ENCODE measurements at regions not wholly inside any gene's neighbourhood (a gene's known extent, or its start where the extent isn't known, plus 50 kb on each side); places are given as distances from the start of the nearest gene placed in this dataset.

DNA sequence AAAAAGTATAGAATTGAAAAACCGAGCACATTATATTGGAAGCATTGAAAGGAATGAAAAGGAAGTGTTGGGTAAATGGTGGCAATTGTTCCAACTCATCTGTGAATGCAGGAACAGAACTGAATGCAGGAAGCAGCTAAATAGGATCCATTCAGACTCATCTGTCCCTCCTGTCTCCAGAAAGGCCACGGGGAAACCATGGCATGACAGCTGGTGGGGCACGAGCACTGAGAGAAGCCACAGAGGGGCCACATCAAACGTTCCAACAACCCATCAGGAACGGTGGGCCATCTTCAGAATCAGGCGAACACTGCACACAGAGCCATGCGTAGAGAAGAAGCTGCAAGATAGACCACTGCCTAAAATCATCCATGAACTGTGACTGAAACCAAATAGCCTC lies 138.5 kb upstream of the SLC35G4 start:
- ATAC-seq: no peak
- Histone ChIP-seq H3K27me3 (no peaks in the 10 kb centered on the region), H3K27ac (no peak overlapping the region), H3K36me3 (no peaks in the 10 kb centered on the region), H3K4me1 (no peaks in the 10 kb centered on the region), H3K9me3 (no peaks in the 10 kb centered on the region), H3K4me3 (no peak overlapping the region)
- TF ChIP-seq, protein P1, sequence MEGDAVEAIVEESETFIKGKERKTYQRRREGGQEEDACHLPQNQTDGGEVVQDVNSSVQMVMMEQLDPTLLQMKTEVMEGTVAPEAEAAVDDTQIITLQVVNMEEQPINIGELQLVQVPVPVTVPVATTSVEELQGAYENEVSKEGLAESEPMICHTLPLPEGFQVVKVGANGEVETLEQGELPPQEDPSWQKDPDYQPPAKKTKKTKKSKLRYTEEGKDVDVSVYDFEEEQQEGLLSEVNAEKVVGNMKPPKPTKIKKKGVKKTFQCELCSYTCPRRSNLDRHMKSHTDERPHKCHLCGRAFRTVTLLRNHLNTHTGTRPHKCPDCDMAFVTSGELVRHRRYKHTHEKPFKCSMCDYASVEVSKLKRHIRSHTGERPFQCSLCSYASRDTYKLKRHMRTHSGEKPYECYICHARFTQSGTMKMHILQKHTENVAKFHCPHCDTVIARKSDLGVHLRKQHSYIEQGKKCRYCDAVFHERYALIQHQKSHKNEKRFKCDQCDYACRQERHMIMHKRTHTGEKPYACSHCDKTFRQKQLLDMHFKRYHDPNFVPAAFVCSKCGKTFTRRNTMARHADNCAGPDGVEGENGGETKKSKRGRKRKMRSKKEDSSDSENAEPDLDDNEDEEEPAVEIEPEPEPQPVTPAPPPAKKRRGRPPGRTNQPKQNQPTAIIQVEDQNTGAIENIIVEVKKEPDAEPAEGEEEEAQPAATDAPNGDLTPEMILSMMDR (IDR thresholded peaks at IDR 0.05 in 4 of 5, conservative IDR thresholded peaks at IDR 0.05 in 1 of 5): no peak
- no peak for TF ChIP-seq POLR2A (IDR thresholded peaks at IDR 0.05)
- in situ Hi-C loops (cut with MboI; ENCODE audit: low sequenced_read_pairs in 4 of 4): no loop called here
- no peak for DNase-seq
- intact Hi-C loops (cut with DNase I; ENCODE audit: low total_unique reads): no loop called here

DNA sequence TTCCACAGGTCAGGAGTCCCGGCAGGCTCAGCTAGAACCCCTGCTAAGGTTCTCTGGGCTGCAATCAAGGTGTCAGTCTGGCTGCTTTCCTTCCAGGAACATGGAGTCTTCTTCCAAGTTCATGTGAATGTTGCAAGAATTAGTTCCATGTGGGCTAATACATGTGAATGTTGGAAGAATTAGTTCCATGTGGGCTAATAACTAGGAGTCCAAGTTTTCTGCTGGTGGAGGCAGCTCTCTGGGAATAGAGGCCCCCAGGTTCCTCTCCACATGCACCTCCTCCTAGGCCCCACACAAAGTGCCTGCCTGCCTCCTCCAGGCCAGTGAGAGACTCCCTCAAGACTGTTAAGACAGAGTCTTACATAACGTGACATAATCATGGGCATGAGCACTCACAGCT lies 140.8 kb upstream of the SLC35G4 start:
- Histone ChIP-seq H3K9me3 (no peaks in the 10 kb centered on the region), H3K4me3 (no peak overlapping the region), H3K27me3 (no peaks in the 10 kb centered on the region), H3K27ac (no peak overlapping the region), H3K4me1 (no peaks in the 10 kb centered on the region), H3K36me3 (no peaks in the 10 kb centered on the region)
- TF ChIP-seq, protein P1 (IDR thresholded peaks at IDR 0.05 in 4 of 5, conservative IDR thresholded peaks at IDR 0.05 in 1 of 5): no peak
- TF ChIP-seq POLR2A (IDR thresholded peaks at IDR 0.05): no peak
- intact Hi-C loops (cut with DNase I; ENCODE audit: low total_unique reads) (no loop called here), in situ Hi-C loops (cut with MboI; ENCODE audit: low sequenced_read_pairs in 4 of 4) (no loop called here)
- no peak for ATAC-seq
- DNase-seq: no peak

DNA sequence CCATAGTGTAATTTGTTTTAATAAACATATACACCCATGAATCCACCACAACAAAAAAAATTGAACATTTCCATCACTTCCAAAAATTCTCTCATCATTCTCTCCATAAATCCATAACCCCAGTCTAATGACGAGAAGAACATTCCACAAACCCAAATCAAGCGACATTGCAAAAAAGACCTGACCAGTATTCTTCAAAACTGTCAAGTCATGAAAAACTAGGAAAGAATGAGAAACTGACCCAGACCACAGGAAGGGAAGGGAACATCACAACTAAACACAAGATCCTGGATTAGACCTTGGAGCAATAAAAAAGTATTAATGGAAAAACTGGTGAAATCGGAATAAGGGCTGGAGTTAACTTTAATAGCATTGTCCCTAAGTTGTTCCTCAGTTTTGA lies 141.3 kb upstream of the SLC35G4 start:
- Histone ChIP-seq H3K27ac (no peak overlapping the region), H3K27me3 (no peaks in the 10 kb centered on the region), H3K9me3 (no peaks in the 10 kb centered on the region), H3K4me1 (no peaks in the 10 kb centered on the region), H3K36me3 (no peaks in the 10 kb centered on the region), H3K4me3 (no peak overlapping the region)
- intact Hi-C loops (cut with DNase I; ENCODE audit: low total_unique reads) (no loop called here), in situ Hi-C loops (cut with MboI; ENCODE audit: low sequenced_read_pairs in 4 of 4) (no loop called here)
- TF ChIP-seq, protein P1 (IDR thresholded peaks at IDR 0.05 in 4 of 5, conservative IDR thresholded peaks at IDR 0.05 in 1 of 5): no peak
- TF ChIP-seq POLR2A (IDR thresholded peaks at IDR 0.05): no peak
- no peak for ATAC-seq
- DNase-seq: no peak

DNA sequence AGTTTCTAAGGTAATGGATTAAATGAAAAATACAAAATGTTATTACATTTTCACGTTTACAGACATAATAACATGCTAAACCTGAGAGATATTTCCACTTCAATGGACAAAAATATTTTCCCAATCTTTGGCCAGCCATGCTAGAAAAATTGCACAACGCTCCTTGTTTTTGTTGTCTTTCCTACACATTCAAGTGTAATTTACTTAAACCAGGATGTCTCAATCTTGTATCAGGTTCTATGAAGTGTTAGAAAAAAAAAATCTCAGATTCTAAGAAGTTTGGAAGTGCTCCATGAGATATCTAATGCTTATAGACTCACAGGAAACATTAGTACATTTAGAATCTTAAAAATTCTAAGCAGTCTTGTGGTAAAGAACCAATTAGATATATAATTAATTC lies 141.8 kb upstream of the SLC35G4 start:
- intact Hi-C loops (cut with DNase I; ENCODE audit: low total_unique reads): no loop called here
- TF ChIP-seq, protein P1 (IDR thresholded peaks at IDR 0.05 in 4 of 5, conservative IDR thresholded peaks at IDR 0.05 in 1 of 5): no peak
- no peak for TF ChIP-seq POLR2A (IDR thresholded peaks at IDR 0.05)
- Histone ChIP-seq H3K36me3 (no peaks in the 10 kb centered on the region), H3K9me3 (no peaks in the 10 kb centered on the region), H3K4me3 (no peak overlapping the region), H3K27ac (no peak overlapping the region), H3K4me1 (no peaks in the 10 kb centered on the region), H3K27me3 (no peaks in the 10 kb centered on the region)
- DNase-seq (no peak), ATAC-seq (no peak)
- in situ Hi-C loops (cut with MboI; ENCODE audit: low sequenced_read_pairs in 4 of 4): no loop called here

DNA sequence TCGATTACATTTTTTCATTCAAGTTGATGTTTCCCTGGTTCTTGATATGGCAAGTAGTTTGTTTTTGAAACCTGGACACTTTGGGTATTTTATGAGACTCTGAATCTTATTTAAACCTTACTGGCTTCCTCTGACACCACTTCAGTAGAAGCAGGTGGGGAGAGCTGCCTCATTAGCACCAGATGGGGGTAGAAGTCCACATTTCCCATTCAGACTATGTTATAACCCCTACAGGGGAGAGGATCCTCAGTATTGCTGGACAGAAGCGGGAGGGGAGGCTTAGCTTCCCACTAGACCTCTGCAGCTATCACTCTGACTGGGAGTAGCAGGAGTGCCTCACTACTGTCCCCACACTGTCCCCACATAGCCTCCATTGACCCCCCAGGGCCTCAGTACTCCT lies 145.3 kb upstream of the SLC35G4 start:
- no peaks in the 10 kb centered on the region for H3K4me1 ChIP-seq
- no peaks in the 10 kb centered on the region for H3K27me3 ChIP-seq
- H3K27ac ChIP-seq: no peak overlapping the region
- intact Hi-C loops (cut with DNase I; ENCODE audit: low total_unique reads) (no loop called here), in situ Hi-C loops (cut with MboI; ENCODE audit: low sequenced_read_pairs in 4 of 4) (no loop called here)
- TF ChIP-seq, protein P1 (IDR thresholded peaks at IDR 0.05 in 4 of 5, conservative IDR thresholded peaks at IDR 0.05 in 1 of 5): no peak
- no peak for TF ChIP-seq POLR2A (IDR thresholded peaks at IDR 0.05)
- no peak overlapping the region for H3K4me3 ChIP-seq
- no peaks in the 10 kb centered on the region for H3K36me3 ChIP-seq
- ATAC-seq (no peak), DNase-seq (no peak)
- no peaks in the 10 kb centered on the region for H3K9me3 ChIP-seq

Data from gastrocnemius medialis (tissue), 4 donors.